ENCODE measurements at regions not wholly inside any gene's neighbourhood (a gene's known extent, or its start where the extent isn't known, plus 50 kb on each side); places are given as distances from the start of the nearest gene placed in this dataset.

DNA sequence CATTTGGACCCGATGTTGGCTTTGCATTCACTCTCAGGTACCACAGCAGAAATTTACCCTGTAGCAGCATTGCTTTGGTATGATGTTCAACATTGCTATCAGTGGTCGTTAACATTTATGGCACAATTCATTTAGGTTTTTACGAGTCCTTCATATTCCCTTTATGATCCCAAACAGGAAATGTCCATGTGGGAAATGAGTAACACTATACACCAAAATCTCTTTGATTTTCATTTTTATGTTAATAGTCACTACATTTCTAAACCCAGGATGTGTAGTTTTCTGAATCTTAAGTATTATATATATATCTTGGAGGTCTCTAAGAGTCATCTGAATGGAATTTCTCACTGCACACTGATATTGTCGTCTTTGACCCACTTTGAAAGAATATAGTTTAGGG is 78.5 kb upstream of the RBMS3 start:
- no peak for DNase-seq

DNA sequence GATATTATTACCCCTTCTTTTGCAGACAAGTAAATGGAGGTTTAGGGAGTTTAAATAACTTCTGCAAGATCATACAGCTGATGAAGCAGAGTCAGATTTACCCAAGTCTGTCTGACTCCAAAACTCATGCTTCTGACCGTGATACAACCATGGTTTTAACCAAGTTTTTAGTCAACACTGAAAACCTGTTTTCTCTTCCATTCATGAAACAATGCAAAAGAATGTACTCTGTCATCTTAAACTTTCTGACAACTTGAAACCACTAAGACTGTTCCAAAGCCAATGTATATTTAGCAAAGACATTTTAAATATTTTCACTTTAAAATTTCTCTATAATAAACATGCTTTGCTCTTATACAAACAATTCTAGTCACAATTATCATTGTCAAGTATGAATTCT is 77.0 kb upstream of the RBMS3 start:
- DNase-seq, result no peak

DNA sequence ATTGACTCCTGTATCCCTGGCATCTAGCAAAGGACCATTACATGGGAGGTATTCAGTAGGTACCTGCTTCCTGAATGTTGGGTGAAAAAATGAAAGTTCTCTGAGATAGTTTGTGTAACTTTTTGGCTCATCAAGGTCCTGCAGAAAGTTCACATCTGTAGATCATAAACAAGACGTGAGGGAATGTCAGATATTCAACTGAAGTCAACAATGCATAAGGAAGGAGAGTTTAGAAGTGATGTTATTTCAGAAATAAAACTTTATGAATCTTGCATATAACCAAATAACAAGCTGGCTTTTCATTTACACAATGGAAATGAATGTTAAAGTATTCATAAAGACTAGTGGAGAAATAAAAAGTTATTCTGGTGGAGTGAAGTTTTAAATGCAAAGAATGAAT is 73.4 kb upstream of the RBMS3 start:
- no peak for DNase-seq

DNA sequence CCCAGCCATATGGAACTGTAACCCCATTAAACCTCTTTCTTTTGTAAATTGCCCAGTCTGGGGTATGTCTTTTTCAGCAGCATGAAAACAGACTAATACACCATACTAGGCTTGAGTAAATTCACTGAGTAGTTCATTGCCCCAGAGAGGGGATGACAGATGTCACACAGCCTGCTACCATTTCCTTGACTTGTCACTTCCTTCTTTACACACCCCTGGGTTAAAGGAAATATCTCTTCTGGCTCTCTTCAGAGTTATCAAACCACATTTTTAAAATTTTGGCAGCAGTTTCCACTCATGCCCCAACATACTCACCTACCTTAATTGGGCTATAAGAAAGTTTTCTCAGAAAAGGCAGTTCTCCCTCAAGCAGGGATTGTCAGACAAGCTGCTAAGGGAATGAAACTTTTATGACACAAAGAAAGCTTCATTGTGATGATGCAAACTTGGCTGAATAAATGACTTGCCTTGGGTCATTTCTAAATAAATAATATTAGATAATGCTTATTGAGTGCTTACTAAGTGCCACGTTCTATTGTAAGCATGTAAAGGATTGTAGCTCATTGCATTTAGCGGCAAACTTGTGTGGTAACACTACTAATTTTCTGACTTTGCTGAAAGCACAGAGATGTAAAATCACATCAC is 68.0 kb upstream of the RBMS3 start:
- DNase-seq, result no peak

DNA sequence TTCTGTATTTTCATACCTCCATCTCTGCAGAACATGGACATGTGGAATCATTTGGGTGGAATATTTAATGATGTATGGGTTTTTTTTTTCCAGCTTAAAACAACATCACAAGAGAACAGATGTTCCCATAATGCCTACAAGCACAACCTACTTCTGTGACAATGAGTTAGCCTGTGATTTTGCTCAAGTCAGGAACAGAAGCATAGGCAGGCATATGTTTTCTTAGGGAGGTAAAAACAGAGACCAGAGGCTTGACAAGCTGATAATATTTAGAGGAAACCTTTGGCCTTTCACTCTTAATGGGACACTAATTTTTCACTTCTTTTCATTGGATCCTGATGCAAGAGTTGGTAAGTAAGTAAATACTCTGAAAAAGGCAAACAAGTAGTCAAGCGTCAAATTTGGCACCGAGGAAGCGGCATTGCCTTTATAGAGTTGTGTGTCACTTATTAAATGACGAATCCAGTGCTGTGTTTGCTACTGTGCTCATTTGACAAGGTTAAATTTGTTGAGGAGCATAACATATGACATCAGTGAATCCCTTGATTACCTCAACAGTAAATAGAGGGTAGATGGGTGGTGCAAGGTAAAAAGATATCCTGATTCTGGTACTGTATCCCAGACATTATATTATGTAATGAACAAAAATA is 66.7 kb upstream of the RBMS3 start:
- no peak for DNase-seq

DNA sequence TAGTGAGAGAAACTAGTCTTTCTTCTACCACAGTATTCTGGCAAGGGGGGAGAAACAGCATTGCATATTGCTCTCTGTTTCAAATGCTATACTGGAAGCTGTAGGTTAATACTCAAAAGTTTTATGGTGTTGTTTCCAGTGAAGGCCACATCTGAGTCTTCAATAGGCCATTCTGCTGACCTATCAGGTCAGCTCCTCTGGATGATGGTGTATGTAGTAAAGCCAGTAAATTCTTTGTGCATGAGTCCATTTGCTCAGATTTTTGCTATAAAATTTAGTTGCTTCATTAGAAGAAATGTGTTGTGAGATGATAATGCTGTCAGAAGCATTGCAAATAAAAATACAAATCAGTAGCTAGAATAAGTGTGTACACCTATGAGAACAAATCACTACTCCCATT is 64.9 kb upstream of the RBMS3 start:
- no peak for DNase-seq

DNA sequence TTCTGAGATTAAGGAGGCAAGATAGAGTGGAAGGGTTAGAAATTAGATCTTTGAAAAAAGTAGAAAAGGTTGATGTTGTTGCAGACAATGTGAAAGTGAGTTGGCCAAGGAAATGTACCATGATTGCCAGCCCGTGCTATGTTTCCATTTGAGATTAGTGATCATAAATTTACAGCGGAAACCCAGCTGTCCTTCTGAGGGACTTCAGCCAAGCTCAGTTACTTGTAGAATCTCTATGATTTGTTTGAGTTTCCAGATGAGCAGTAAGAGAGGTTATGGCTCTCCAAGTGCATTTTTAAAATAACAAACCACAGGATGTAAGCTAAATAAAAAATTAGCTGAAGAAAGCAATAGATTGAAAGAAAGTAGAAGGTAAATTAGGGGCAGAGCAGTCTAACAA is 54.2 kb upstream of the RBMS3 start:
- no peak for DNase-seq

DNA sequence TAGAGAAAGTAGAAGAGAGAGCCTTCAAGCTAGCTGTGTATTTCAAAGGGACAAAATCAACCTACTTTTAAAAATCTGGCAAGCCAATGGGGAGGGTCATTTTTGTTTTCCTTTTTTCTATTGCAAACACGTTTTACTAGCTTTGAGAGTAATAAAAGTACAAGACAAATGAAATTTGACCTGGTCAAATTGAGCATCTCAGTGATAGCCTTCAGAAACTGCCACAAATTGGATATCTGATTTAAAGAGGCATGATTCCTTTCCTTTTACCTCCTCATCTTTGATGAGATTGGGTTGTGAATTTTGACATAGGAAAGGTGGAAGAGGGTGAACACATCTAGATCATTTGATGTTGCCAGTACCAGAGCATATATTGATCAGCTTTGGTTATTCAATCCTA is 53.6 kb upstream of the RBMS3 start:
- DNase-seq, result no peak
